NOMO-1 treated with DMSO at 0.1 percent for 48 hours (cell line): ENCODE measurements at regions not wholly inside any gene's neighbourhood (a gene's known extent, or its start where the extent isn't known, plus 50 kb on each side); places are given as distances from the start of the nearest gene placed in this dataset.

Source experiments
- DNase-seq: peaks from one replicate; lab custom pipeline; 2025; ENCODE audit not compliant: unreplicated experiment; lab: John Stamatoyannopoulos, UW

DNA sequence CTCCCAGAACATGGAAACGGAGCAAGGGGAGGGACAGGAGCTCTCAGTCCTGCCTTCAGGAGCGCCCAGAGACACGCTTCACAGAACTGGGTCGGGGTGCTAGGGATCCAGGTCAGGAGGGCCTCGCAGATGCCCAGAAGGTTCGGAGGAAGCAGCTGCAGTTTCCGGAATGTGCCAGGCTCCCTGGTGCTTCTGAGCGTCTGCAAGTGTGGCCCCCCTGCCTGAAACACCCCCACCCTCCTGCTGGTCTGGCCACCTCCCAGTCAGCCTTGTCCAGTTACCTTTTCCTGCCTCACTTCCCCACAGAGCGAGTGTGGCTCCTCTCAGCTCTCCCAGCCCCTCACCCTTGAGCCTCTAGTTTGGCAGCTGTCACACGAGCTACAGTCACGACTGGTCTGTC is 88.3 kb upstream of the TAF1B start:
- DNase-seq = no peak

DNA sequence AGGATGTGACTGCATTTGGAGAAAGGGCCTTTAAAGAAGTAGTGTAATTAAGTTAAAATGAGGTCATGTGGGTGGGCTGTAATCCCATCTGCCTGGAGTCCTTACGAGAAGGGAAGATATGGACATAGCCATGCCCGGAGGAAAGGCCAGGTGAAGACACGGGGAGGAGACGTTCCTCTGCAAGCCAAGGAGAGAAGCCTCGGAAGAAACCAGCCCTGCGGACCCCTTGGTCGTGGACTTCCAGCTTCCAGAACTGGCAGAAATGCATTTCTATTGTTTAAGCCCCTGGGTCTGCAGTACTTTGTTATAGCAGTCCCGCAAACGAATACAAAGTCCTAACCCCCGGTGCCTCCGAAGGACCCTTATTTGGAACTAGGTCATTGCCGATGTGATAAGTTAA is 87.6 kb upstream of the TAF1B start:
- DNase-seq = no peak

- DNase-seq = no peak
Observed at GRCh38 chr2:9756692-9757250, 86.5 kb upstream of the TAF1B start.

GRCh38 chr2:9757501-9758264 is 85.6 kb upstream of the TAF1B start:
- DNase-seq = no peak

DNA sequence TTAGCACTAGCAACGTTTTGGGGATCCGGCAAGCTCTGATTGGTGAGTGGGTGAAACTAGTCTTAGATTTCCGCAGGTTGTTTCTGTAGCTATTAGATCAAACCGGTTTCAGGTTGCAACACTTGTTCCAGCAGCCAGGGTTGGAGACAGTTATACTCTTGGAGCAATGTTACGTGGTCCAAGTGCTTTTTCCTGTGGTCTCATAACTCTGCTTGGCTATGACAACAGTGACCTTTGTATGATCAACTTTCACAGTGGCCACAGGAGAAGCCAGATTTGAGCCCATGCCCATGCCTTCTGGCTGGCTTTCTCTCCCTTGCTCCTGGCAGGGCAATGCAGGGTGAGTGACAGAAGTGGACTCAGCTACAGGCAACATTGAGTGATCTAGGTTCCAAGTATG is 84.5 kb upstream of the TAF1B start:
- no peak for DNase-seq

DNA sequence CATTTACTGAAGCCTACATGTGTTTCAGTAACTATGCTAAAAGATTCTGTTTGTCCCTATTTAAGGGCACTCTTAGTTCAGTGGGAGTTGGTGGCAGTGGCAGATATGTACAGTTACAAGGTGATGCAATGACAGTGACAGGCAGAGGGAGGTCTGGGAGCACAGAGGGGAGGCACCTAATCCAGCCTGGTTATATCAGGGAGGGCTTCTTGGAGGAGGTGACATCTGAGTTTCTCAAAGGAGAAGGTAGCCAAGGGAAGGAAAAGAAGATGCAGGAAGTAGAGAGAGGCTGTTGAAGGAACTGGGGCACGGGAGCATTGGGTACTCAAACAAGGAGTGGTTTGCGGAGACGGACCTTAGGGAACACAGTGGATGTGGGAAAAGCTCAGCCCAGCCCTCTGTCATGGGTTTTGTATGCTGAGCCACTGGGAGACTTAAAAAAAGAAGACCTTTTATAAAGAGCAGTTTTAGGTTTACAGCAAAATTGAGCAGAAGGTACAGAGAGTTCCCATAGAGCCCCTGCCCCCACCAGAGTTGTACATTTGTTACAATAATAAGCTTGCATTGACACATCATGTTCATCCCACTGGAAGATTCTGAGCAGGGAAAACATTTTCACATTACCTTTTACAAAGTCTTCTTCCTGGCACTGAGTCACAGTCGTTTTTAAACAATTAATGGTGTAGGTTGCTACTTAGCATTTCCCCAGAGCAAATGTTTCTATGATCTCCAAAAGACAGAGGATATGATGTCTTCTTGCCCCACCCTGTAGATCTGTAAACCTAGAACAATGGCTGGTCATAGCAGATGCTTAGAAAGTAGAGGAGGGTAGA is 83.0 kb upstream of the TAF1B start:
- DNase-seq = no peak

DNA sequence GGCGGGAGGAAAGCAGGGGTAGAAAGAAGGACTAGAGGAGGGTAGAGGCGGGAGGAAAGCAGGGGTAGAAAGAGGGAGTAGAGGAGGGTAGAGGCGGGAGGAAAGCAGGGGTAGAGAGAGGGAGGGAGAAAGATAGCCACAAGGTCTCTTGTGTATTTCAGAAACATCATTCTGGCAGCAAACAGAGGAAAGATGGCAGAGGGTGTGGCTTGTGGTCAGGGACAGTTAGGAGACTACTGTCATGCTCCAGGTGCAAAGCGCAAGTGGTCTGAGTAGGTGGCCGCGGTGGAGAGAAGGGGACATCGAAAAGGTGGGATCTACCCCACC is 82.4 kb upstream of the TAF1B start:
- DNase-seq = no peak

DNA sequence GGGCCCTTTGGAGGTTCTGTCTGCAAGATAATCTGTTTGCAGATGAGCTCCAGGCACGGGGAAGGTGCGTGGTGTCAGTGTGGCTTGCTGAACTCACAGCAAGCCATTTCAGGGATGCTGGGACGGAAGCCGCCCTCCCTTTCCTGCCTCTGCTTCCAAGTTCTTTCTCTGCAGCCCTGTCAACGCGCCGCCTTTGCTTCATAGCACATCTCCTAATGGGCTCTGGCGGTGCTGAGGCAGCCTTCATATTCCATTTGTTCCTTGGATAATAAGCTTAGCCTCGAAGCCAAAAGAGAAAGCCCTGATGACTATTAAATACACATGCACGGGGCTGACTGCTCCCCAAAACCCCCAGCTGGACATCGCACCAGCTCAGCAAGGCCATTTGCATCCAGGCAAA is 81.7 kb upstream of the TAF1B start:
- no peak for DNase-seq

DNA sequence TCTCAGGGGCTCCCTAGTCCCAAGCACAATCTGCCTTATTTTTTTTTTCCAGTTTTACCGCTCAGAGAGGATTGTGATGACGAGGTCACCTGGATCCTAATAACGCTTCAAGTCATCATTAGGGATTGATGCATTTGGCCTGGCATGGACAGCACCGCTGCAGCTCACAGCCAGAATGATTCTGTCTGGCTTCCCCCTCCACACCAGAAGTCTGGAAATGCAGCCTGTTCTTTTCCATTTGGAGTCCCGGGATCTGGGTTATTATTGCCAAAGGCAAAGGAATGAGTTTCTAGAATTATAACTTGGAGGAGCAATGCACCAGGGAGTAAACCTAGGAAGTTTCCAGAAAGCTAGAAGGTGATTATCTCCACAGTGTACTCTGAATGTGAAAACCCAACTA is 81.1 kb upstream of the TAF1B start:
- DNase-seq = no peak

DNA sequence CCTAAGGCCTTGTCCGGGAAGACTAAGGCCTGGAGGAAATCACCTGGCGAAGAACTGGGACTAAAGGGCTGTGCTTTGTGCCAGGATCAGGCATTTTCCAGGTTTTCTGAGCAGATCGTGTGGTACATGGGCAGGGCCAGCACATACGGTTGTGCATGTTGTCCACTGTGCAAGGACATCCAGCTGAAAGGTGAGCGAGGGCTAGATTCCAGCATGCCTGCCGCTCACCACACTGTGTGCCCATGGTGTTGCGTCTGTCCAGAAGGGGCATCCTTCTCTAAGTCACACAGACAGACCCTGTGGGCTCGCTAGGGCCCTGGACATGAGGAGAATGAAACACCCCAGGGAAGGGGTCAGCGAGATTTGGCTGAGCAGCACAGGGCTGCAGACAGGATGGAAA is 80.3 kb upstream of the TAF1B start:
- no peak for DNase-seq

DNA sequence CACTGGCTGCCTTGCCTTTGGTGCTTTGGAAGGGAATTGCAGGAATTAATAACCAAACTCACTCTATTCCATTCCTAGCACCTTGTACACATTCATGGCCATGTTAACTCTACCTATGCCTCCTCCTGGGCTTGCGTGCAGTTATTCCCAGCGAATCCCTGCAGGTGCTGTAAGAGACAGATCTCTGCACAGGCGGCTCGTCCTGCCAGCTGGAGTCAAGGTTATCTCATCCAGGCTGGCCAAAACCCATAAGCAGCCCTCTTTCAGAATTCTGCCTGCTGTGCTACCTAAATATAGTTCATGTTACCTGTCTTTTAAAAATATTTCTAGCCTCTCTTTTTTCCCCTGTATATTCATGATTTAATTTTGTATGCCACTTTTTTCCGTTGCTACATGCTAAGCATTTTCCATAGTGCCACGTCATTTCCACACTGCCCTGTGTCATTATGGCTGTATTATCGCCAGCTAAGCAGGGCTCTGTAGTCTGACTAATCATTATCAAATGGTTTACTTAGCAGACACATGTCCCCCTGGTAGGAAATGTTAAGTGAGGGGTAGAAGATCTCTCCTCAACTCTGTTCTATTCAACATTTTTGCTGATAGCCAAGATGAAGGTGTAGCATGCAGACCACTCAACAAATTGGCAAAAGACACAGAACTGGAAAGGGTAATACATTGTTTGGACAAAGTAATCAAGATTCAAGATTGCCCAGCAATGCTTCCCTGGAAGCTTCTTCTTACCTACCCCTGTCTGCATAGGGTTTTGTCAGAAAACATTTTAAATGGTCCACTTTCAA is 79.7 kb upstream of the TAF1B start:
- peak; percentile 31 for DNase-seq

- peak; percentile 93 for DNase-seq
Observed at GRCh38 chr2:9764153-9764778, 79.0 kb upstream of the TAF1B start.

GRCh38 chr2:9765611-9766531 is 77.4 kb upstream of the TAF1B start:
- DNase-seq = no peak

- no peak for DNase-seq
Observed at GRCh38 chr2:9767656-9768281, 75.5 kb upstream of the TAF1B start.

DNA sequence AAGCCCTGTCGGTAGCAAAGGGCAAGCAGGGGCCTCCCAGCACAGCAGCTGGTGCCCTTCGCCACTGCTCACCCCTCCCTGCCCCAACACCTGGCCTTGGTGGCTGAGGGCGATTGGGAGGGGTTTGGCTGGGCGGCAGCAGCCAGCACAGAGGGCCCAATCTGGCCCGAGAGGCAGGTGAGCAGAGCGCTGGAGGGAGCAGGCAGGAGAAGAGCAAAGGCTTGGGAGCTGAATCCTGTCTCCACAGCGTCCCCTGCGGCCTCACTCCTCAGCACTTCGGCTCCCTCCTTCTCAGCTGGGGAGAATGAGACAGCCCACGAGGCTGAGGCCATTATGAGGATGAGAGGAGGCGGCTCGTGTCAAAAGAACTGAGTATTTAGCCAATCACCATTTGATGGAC is 74.9 kb upstream of the TAF1B start:
- no peak for DNase-seq

DNA sequence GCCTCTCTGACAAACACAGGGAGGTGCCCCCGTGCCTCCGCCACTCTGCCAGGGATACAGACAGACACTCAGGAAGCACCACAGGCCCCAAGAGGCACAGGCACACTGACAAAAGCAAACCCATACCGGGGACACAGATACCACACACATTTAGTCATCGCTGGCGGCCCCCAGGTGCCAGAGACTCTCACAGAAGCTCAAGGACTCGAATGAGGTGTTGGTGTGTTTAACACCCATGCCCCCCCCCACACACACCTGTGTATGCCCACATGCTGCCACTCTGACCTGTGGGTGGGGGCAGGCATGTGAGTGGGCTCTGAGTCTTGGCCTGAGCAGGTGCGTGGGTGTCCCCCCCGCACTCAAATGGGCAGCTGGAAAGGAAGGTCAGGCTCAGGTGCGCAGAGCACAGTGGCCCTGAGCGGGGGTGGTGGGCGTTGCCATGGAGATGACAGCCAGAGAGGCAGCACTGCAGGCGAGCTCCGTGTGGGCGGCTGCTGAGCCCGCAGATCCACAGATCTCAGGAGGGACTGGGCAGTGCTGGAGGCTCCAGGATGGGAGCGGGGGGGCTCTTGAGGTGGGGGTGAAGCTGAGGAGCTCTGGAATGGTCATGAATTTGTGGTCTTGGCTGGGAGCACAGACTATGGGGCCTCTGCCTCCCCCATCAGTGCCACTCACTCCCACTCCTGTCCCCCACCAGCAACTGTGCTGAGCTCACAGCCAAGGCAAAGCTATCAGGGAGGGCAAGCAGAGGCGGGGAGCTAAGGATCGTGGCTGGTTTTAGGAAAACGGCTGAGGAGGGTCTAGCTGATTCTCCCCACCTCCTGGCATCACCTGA is 73.9 kb upstream of the TAF1B start:
- no peak for DNase-seq

DNA sequence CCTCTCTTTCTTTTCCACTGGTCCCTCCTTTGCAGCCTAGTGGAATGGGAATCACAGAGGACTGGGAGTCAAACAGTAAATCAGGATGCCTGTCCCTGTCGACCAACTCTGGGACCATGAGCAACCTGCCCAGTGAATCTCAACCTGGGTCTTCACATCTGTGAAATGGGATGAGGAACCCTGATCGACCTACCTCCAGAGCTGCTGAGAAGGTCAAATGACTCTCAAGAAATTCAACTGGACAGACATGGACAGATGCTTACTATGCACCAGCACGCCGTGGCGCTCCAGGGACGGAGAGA is 73.3 kb upstream of the TAF1B start:
- no peak for DNase-seq

DNA sequence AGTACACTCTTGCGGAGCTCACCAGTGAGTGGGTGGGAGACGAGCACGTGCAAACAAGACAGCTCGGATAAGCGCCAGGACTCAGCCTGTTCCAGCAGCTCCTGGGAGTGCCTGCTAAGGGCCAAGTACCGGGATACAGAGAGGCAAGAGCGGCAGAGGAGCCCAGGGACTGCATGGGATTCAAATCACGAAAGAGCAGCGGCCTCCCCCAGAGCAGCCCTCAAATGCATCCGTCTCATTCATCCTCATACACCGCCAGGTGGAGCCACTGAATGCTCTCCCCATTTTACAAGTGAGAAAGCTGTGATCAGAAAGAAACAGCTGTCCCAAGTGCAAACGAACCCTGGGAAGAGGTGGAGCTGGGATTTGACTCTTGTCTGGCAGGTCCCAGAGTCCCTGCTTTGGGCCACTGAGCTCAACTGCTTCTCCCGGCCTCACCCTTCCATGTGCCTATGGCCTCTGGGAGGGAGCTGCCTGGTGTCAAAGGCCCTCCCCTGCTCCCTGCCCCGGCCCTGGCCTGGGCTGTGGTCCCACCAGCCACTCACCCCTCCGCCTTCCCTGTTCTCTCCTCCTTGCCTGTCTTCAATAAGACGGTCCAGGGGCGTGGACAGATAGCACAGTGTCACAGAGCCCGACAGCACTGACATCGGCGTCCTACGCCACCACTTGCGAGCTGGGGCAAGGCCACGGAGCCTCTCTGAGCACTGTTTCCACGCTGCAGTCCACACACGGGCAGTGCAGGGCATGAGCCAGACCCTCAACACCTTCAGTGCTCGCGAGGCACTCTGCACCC is 72.8 kb upstream of the TAF1B start:
- DNase-seq = peak; percentile 25
